GM23338 (cell line): ENCODE measurements at regions not wholly inside any gene's neighbourhood (a gene's known extent, or its start where the extent isn't known, plus 50 kb on each side); places are given as distances from the start of the nearest gene placed in this dataset.

Experiments
- ATAC-seq: fragments of 200-7000 bp; cut with Tn5 transposase; 3 replicates; pipeline ENCODE4 v1.9.1; 2020
- DNase-seq: peaks from one replicate; pipeline ENCODE4 v3.0.0-alpha.2; 2015; ENCODE audit warnings: low spot score
- H2AFZ ChIP-seq: fragments of 200-600 bp; sonication (generic); 2 replicates; pipeline ENCODE4 v1.8.0; 2016; ENCODE audit warnings: antibody characterized with exemption, mild to moderate bottlenecking, moderate library complexity
- H3F3A ChIP-seq: fragments of 200-600 bp; sonication (generic); replicated peaks from 2 replicates; pipeline ENCODE4 v1.8.0; 2017; ENCODE audit warnings: antibody characterized with exemption, mixed run types, low read depth
- H3K27ac ChIP-seq: fragments of 200-600 bp; sonication (generic); 2 replicates; pipeline ENCODE4 v1.6.1; 2016; ENCODE audit warnings: low read depth
- H3K27me3 ChIP-seq: fragments of 200-600 bp; sonication (generic); 2 replicates; pipeline ENCODE4 v1.8.0; 2016; ENCODE audit warnings: mild to moderate bottlenecking, mixed run types, moderate library complexity; ENCODE audit not compliant: insufficient read depth
- H3K36me3 ChIP-seq: fragments of 200-600 bp; sonication (generic); 2 replicates; pipeline ENCODE4 v1.8.0; 2016; ENCODE audit warnings: mild to moderate bottlenecking; ENCODE audit not compliant: insufficient read depth
- H3K4me1 ChIP-seq: fragments of 200-600 bp; sonication (generic); 2 replicates; pipeline ENCODE4 v1.8.0; 2016; ENCODE audit warnings: mild to moderate bottlenecking, moderate library complexity; ENCODE audit not compliant: insufficient read depth
- H3K4me2 ChIP-seq: fragments of 200-600 bp; sonication (generic); 2 replicates; pipeline ENCODE4 v1.7.1; 2017; ENCODE audit warnings: mixed run types
- H3K4me3 ChIP-seq: fragments of 200-600 bp; sonication (generic); 2 replicates; pipeline ENCODE4 v1.6.1; 2016; ENCODE audit warnings: mixed run types
- H3K79me2 ChIP-seq: fragments of 200-600 bp; sonication (generic); replicated peaks from 2 replicates; pipeline ENCODE4 v1.8.0; 2017; ENCODE audit warnings: mild to moderate bottlenecking; ENCODE audit not compliant: insufficient read depth
- H3K9me2 ChIP-seq: fragments of 200-600 bp; sonication (generic); 2 replicates; pipeline ENCODE4 v1.8.0; 2017; ENCODE audit not compliant: insufficient read depth
- H4K20me1 ChIP-seq: fragments of 200-600 bp; sonication (generic); replicated peaks from 2 replicates; pipeline ENCODE4 v1.8.0; 2017; ENCODE audit warnings: mild to moderate bottlenecking; ENCODE audit not compliant: insufficient read depth
- H3K27ac Mint-ChIP-seq: 2 replicates; pipeline ENCODE4 v1.8.0; 2020; ENCODE audit warnings: inconsistent platforms, mild to moderate bottlenecking, moderate library complexity, mixed read lengths
- H3K27me3 Mint-ChIP-seq: 3 replicates; pipeline ENCODE4 v1.8.0; 2022; ENCODE audit warnings: low read depth, mild to moderate bottlenecking, moderate library complexity, mixed read lengths, inconsistent platforms; ENCODE audit not compliant: insufficient read depth, poor library complexity
- H3K36me3 Mint-ChIP-seq: 3 replicates; pipeline ENCODE4 v1.8.0; 2021; ENCODE audit warnings: low read depth, mild to moderate bottlenecking, inconsistent platforms, moderate library complexity, mixed read lengths
- H3K4me1 Mint-ChIP-seq: 3 replicates; pipeline ENCODE4 v1.8.0; 2020; ENCODE audit warnings: mild to moderate bottlenecking, inconsistent platforms, mixed read lengths
- H3K4me3 Mint-ChIP-seq: 3 replicates; pipeline ENCODE4 v1.8.0; 2021; ENCODE audit warnings: moderate library complexity, mild to moderate bottlenecking, inconsistent platforms, mixed read lengths
- H3K9me3 Mint-ChIP-seq: 3 replicates; pipeline ENCODE4 v1.8.0; 2020; ENCODE audit warnings: moderate library complexity, mild to moderate bottlenecking, inconsistent platforms, mixed read lengths
- CREB1 ChIP-seq: fragments of 250-450 bp; sonication (Bioruptor Pico); IDR thresholded peaks from 2 replicates; pipeline ENCODE4 v1.5.0; 2020; ENCODE audit warnings: low read depth, mild to moderate bottlenecking, moderate library complexity
- CTCF ChIP-seq, 2 experiments: fragments of 200-600 bp in 1 of 2; sonication (generic) in 1 of 2; conservative IDR thresholded peaks; 2 replicates each; pipeline versions ENCODE4 v1.5.1 to v1.6.1; 2016 to 2017; ENCODE audit warnings: antibody characterized with exemption in 2 of 2, low read depth in 2 of 2, mild to moderate bottlenecking in 2 of 2, moderate library complexity in 1 of 2
- ETS1 ChIP-seq: IDR thresholded peaks from 2 replicates; pipeline ENCODE4 v1.6.1; 2016; ENCODE audit warnings: antibody characterized with exemption
- EZH2 ChIP-seq: fragments of 200-600 bp; sonication (generic); IDR thresholded peaks from one replicate; pipeline ENCODE4 v1.8.0; 2017; ENCODE audit warnings: antibody characterized with exemption, mild to moderate bottlenecking, low read depth; ENCODE audit not compliant: unreplicated experiment
- EZH2phosphoT487 ChIP-seq: fragments of 200-600 bp; sonication (generic); IDR thresholded peaks from one replicate; pipeline ENCODE4 v1.8.1; 2018; ENCODE audit warnings: antibody characterized with exemption; ENCODE audit not compliant: unreplicated experiment
- POLR2AphosphoS5 ChIP-seq: IDR thresholded peaks from 2 replicates; pipeline ENCODE4 v1.6.1; 2016; ENCODE audit warnings: antibody characterized with exemption, low read depth
- REST ChIP-seq: IDR thresholded peaks from one replicate; pipeline ENCODE4 v1.6.1; 2018; ENCODE audit warnings: antibody characterized with exemption; ENCODE audit not compliant: unreplicated experiment
- STAT1 ChIP-seq: IDR thresholded peaks from one replicate; pipeline ENCODE4 v1.6.1; 2016; ENCODE audit warnings: antibody characterized with exemption; ENCODE audit not compliant: unreplicated experiment
- ZNF114 ChIP-seq: fragments of 250-450 bp; sonication (Bioruptor Pico); IDR thresholded peaks from 2 replicates; pipeline ENCODE4 v1.5.0; 2020; ENCODE audit warnings: mild to moderate bottlenecking, moderate library complexity
- ZNF331 ChIP-seq: fragments of 250-450 bp; sonication (Bioruptor Pico); IDR thresholded peaks from 2 replicates; pipeline ENCODE4 v1.5.0; 2020; ENCODE audit warnings: low read depth, mild to moderate bottlenecking, moderate library complexity

GRCh38 chr5:174798551-174798951 lies 74.2 kb downstream of the MSX2 start:
- Histone ChIP-seq H3K27me3 (no peaks in the 10 kb centered on the region), H3K4me1 (peaks cover 8% of the 10 kb centered on the region; the same call in 1 of the 2 replicates), H3K36me3 (no peaks in the 10 kb centered on the region), H2AFZ (no peak overlapping the region), H3K4me2 (no peak overlapping the region), H3K9me2 (no peaks in the 10 kb centered on the region), H3K79me2 (no peaks in the 10 kb centered on the region), H3K4me3 (no peak overlapping the region), H3F3A (no peaks in the 10 kb centered on the region), H4K20me1 (no peaks in the 10 kb centered on the region), H3K27ac (no peak overlapping the region)
- Mint-ChIP-seq H3K27ac (no peak overlapping the region), H3K4me1 (peaks cover 17% of the 10 kb centered on the region; the same call in 2 of the 3 replicates), H3K9me3 (no peaks in the 10 kb centered on the region; the same call in 2 of the 3 replicates), H3K27me3 (peaks cover 4% of the 10 kb centered on the region), H3K4me3 (no peak overlapping the region), H3K36me3 (no peaks in the 10 kb centered on the region)
- DNase-seq, result no peak
- TF ChIP-seq CREB1 (CRISPR knock-in tag), result no peak
- ATAC-seq, result no peak

GRCh38 chr5:174796711-174797192 lies 72.4 kb downstream of the MSX2 start:
- Histone ChIP-seq H3K27ac (no peak overlapping the region), H3K36me3 (no peaks in the 10 kb centered on the region), H3K4me3 (no peak overlapping the region), H3K79me2 (no peaks in the 10 kb centered on the region), H2AFZ (no peak overlapping the region), H4K20me1 (no peaks in the 10 kb centered on the region), H3K27me3 (peaks cover 5% of the 10 kb centered on the region), H3K9me2 (no peaks in the 10 kb centered on the region), H3K4me1 (peaks cover 8% of the 10 kb centered on the region; the same call in 1 of the 2 replicates), H3K4me2 (no peak overlapping the region), H3F3A (no peaks in the 10 kb centered on the region)
- H3K27ac Mint-ChIP-seq, result no peak overlapping the region
- H3K4me1 Mint-ChIP-seq, result peaks cover 17% of the 10 kb centered on the region; the same call in 2 of the 3 replicates
- H3K36me3 Mint-ChIP-seq, result no peaks in the 10 kb centered on the region
- DNase-seq (no peak), ATAC-seq (no peak)
- no peaks in the 10 kb centered on the region; the same call in 2 of the 3 replicates for H3K9me3 Mint-ChIP-seq
- peaks cover 5% of the 10 kb centered on the region for H3K27me3 Mint-ChIP-seq
- H3K4me3 Mint-ChIP-seq, result no peak overlapping the region
- TF ChIP-seq CTCF (conservative IDR thresholded peaks at IDR 0.05; ENCODE audit: low read depth in 2 of 2) (no peak), ZNF331 (CRISPR knock-in tag) (no peak), ETS1 (no peak), EZH2 (no peak), EZH2phosphoT487 (no peak), REST (no peak), POLR2AphosphoS5 (no peak), ZNF114 (CRISPR knock-in tag) (no peak), STAT1 (no peak)
